SU-DHL-6 (cell line): ENCODE measurements at regions not wholly inside any gene's neighbourhood (a gene's known extent, or its start where the extent isn't known, plus 50 kb on each side); places are given as distances from the start of the nearest gene placed in this dataset.

Experiments used
- H2AFZ ChIP-seq: fragments of 200-600 bp; sonication (generic); 2 replicates; pipeline ENCODE4 v1.6.1; 2014; ENCODE audit warnings: low read depth, mild to moderate bottlenecking, moderate library complexity, mixed read lengths, antibody characterized with exemption, low read length; ENCODE audit not compliant: severe bottlenecking
- H3F3A ChIP-seq: fragments of 200-600 bp; shearing (Covaris generic); 2 replicates; pipeline ENCODE4 v1.6.0; 2016; ENCODE audit warnings: antibody characterized with exemption, mild to moderate bottlenecking; ENCODE audit not compliant: insufficient read depth
- H3K27ac ChIP-seq: fragments of 200-600 bp; sonication (generic); 2 replicates; pipeline ENCODE4 v1.5.1; 2016; ENCODE audit warnings: low read depth, mild to moderate bottlenecking, low read length, moderate library complexity, mixed read lengths
- H3K27me3 ChIP-seq: fragments of 200-600 bp; sonication (generic), shearing (Covaris generic); 2 replicates; pipeline ENCODE4 v1.6.0; 2014; ENCODE audit warnings: mild to moderate bottlenecking, low read length
- H3K36me3 ChIP-seq: fragments of 200-600 bp; sonication (generic); 2 replicates; pipeline ENCODE4 v1.6.1; 2014; ENCODE audit warnings: mild to moderate bottlenecking, low read length, mixed read lengths
- H3K4me2 ChIP-seq: fragments of 300-600, 200-600 bp; shearing (Covaris generic), sonication (generic); 2 replicates; pipeline ENCODE4 v1.6.0; 2014; ENCODE audit warnings: low read length, low read depth, mild to moderate bottlenecking; ENCODE audit not compliant: poor library complexity, severe bottlenecking
- H3K4me3 ChIP-seq: fragments of 200-600 bp; sonication (generic); 2 replicates; pipeline ENCODE4 v1.5.1; 2014; ENCODE audit warnings: antibody characterized with exemption, low read length, mild to moderate bottlenecking, mixed read lengths; ENCODE audit not compliant: insufficient read depth, poor library complexity, severe bottlenecking
- H3K79me2 ChIP-seq: fragments of 200-600 bp; sonication (generic); 2 replicates; pipeline ENCODE4 v1.6.1; 2014; ENCODE audit warnings: mild to moderate bottlenecking, low read length, moderate library complexity; ENCODE audit not compliant: insufficient read depth
- H3K9ac ChIP-seq: fragments of 200-600 bp; sonication (generic); 2 replicates; pipeline ENCODE4 v1.7.0; 2014; ENCODE audit warnings: mild to moderate bottlenecking, low read length
- H3K9me2 ChIP-seq: fragments of 200-600 bp; sonication (generic); replicated peaks from 2 replicates; pipeline ENCODE4 v1.6.1; 2014; ENCODE audit warnings: low read length; ENCODE audit not compliant: insufficient read depth
- H3K9me3 ChIP-seq: fragments of 200-600 bp; sonication (generic); 2 replicates; pipeline ENCODE4 v1.6.1; 2014; ENCODE audit warnings: low read length, mixed read lengths; ENCODE audit not compliant: insufficient read depth
- H4K20me1 ChIP-seq: fragments of 200-600 bp; sonication (generic); 2 replicates; pipeline ENCODE4 v1.6.1; 2014; ENCODE audit warnings: low read depth, mild to moderate bottlenecking, antibody characterized with exemption, low read length, moderate library complexity, mixed read lengths
- EZH2phosphoT487 ChIP-seq: fragments of 200-600 bp; sonication (generic), shearing (Covaris generic); conservative IDR thresholded peaks from 2 replicates; pipeline ENCODE4 v1.6.1; 2018; ENCODE audit warnings: mild to moderate bottlenecking, antibody characterized with exemption, low read length, moderate library complexity, mixed read lengths
- TF ChIP-seq, protein P1 (sequence below): fragments of 200-600 bp; sonication (generic); IDR thresholded peaks from one replicate; pipeline ENCODE4 v1.5.1; 2017; ENCODE audit warnings: antibody characterized with exemption, mild to moderate bottlenecking, low read length, moderate library complexity; ENCODE audit not compliant: insufficient read depth, poor library complexity, severe bottlenecking

DNA sequence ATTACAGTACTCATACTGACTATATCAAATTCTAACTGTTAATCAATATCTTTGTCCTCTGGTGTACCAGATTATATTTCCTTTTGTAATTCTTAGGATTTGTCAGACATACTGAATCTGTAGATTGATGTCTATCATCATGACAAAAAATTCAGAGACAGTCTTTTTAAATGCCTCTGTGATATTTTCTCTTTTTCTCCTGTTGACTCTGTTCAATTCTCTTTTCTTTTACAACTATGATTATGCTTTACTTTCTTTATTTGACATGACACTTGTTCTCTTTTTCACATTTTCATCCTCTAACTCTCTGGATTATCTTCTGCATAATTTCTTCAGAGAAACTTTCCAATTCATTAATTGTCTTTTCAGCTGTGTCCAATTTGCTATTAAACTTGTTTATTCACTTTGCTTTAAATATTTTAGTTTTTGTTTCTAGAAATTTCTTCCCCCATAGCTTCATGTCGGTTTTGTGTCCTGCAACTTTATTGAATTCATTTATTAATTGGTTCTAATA lies 153.6 kb downstream of the PFKFB3 start:
- Histone ChIP-seq H3K9ac (no peak overlapping the region), H2AFZ (no peak overlapping the region), H3K36me3 (peaks cover 27% of the 10 kb centered on the region), H3K4me2 (no peak overlapping the region), H3F3A (peaks cover 4% of the 10 kb centered on the region; the same call in 1 of the 2 replicates), H3K79me2 (no peaks in the 10 kb centered on the region), H4K20me1 (no peaks in the 10 kb centered on the region), H3K9me2 (no peaks in the 10 kb centered on the region), H3K27me3 (no peaks in the 10 kb centered on the region), H3K27ac (no peak overlapping the region), H3K9me3 (peaks cover 15% of the 10 kb centered on the region; the same call in 1 of the 2 replicates), H3K4me3 (no peak overlapping the region)
- no peak for TF ChIP-seq EZH2phosphoT487
- TF ChIP-seq, protein P1, sequence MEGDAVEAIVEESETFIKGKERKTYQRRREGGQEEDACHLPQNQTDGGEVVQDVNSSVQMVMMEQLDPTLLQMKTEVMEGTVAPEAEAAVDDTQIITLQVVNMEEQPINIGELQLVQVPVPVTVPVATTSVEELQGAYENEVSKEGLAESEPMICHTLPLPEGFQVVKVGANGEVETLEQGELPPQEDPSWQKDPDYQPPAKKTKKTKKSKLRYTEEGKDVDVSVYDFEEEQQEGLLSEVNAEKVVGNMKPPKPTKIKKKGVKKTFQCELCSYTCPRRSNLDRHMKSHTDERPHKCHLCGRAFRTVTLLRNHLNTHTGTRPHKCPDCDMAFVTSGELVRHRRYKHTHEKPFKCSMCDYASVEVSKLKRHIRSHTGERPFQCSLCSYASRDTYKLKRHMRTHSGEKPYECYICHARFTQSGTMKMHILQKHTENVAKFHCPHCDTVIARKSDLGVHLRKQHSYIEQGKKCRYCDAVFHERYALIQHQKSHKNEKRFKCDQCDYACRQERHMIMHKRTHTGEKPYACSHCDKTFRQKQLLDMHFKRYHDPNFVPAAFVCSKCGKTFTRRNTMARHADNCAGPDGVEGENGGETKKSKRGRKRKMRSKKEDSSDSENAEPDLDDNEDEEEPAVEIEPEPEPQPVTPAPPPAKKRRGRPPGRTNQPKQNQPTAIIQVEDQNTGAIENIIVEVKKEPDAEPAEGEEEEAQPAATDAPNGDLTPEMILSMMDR: no peak

DNA sequence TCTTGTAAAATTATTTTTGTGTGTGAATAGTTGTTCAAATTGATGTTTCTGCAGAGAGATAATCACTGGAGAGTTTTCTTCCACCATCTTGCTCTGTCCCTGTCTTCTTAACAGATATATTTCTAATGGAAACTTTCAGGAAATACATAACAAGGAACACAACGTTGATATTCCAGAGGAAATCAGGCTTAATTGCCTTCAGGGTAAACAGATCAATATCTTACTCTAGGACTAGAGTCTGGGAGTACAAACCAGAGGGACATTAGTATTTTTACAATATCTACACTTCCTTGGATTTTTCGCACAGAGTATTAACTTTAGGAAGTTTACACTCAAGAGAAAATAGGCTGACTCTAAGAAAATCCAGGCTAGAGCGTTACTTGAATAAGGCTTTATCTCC lies 159.1 kb downstream of the PFKFB3 start:
- H3K4me3 ChIP-seq: no peak overlapping the region

DNA sequence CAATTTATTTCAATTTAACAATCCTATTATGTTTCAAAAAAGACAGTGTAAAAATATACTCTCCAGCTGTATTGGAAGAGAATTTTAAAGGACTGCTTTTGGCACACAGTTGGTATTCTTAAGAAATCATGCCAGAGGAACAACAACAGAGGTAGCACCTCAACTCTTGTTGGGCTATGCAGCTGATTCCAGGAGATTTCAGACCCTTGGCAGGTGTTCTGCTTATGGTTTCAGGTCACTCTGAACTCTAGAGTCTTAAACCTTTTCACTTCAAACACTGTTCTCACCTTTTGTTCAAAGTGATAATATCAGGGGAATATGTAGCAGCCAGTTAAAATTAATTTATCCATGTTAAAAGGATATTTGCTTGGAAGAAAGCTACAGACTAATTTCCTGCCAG lies 160.1 kb downstream of the PFKFB3 start:
- Histone ChIP-seq H4K20me1 (no peaks in the 10 kb centered on the region), H3K4me3 (no peak overlapping the region), H3K9ac (no peak overlapping the region), H3K9me2 (no peaks in the 10 kb centered on the region), H3K27me3 (no peaks in the 10 kb centered on the region), H3F3A (no peaks in the 10 kb centered on the region), H3K9me3 (peaks cover 7% of the 10 kb centered on the region; the same call in 1 of the 2 replicates), H3K27ac (no peak overlapping the region), H3K36me3 (peaks cover 20% of the 10 kb centered on the region), H2AFZ (no peak overlapping the region), H3K79me2 (no peaks in the 10 kb centered on the region), H3K4me2 (no peak overlapping the region)
- TF ChIP-seq, protein P1: no peak
- TF ChIP-seq EZH2phosphoT487: no peak

More for the DNA sequence above, 159.1 kb downstream of the PFKFB3 start:
- peaks cover 20% of the 10 kb centered on the region for H3K36me3 ChIP-seq
- no peaks in the 10 kb centered on the region for H3K9me2 ChIP-seq
- peaks cover 9% of the 10 kb centered on the region; the same call in 1 of the 2 replicates for H3K9me3 ChIP-seq
- H4K20me1 ChIP-seq: no peaks in the 10 kb centered on the region
- H3K27me3 ChIP-seq: no peaks in the 10 kb centered on the region
- no peaks in the 10 kb centered on the region for H3K79me2 ChIP-seq
- H3K27ac ChIP-seq: no peak overlapping the region
- H2AFZ ChIP-seq: no peak overlapping the region
- no peak overlapping the region for H3K4me2 ChIP-seq
- TF ChIP-seq EZH2phosphoT487: no peak
- TF ChIP-seq, protein P1: no peak
- no peak overlapping the region for H3K9ac ChIP-seq
- H3F3A ChIP-seq: no peaks in the 10 kb centered on the region
